Cardiac septum (tissue), 1 donor: ENCODE measurements at regions not wholly inside any gene's neighbourhood (a gene's known extent, or its start where the extent isn't known, plus 50 kb on each side); places are given as distances from the start of the nearest gene placed in this dataset.
"Not testable (repeated sequence)": the region's sequence is repeated elsewhere in the genome, so short reads cannot be mapped to it uniquely, and the experiment has no call there.

Source experiments
- DNase-seq: peaks from one replicate; pipeline ENCODE4 v3.0.0-alpha.2; 2020; ENCODE audit warnings: low spot score
- intact Hi-C: fragments of 100-400 bp; cut with DNase I; formaldehyde crosslinking; loops from one replicate; pipeline ENCODE4 v1.14.0; 2022
- donor health status: DM: no; HTN: no; CAD: no.

DNA sequence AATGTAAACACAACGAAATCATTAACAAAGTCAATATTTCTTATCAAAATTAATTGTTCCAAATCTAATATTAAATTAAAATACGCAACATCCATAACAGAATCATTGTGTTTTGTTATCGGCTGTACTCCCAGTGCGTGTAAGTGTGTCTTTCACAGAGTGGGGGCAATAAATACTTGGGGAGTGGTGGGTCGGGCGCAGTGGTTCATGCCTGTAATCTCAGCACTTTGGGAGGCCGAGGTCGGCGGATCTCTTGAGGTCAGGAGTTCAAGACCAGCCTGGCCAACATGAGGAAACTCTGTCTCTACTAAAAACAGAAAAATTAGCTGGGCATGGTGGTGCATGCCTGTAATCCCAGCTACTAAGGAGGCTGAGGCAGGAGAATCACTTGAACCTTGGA, 893.6 kb upstream of the SLITRK1 start:
- intact Hi-C loops, DNase-seq: not testable (repeated sequence)

DNA sequence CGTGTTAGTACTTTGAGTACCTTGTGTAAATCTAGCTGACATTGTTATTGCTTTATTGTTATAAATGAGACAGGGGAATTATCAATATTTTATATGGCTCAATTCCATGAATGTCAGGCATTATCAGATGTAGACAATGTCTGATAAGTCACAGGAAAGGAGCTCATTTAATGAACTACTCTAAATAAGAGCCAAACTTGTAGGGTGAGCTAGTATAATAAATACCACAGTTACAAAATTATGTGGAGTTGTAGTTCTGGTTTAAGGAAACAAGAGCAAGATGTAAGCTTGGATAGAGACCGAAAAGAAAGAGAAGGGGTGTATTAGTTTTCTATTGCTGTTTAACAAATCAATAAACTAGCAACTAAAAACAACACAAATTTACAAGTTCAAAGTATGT, 891.8 kb upstream of the SLITRK1 start:
- no peak for DNase-seq
- intact Hi-C loops, result no loop called here

DNA sequence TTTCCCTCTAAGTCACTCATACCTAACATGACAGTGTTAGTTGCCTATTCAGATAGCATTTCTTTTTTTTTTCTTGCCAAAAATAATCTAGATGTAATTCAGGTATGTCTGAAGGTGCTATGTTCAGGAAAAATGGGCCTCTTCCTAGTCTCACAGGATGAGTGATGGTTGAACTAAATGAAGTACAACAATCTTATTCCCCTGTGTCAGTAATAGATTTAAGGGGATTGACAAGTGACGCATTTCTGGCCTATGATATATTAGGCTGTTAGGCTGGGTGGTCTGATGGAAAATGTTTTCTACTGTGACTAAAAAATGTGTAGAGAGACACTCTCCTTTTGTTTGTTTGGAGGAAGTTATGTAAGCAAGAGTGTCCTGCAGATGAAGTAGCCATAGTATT, 878.7 kb upstream of the SLITRK1 start:
- intact Hi-C loops, result no loop called here

DNA sequence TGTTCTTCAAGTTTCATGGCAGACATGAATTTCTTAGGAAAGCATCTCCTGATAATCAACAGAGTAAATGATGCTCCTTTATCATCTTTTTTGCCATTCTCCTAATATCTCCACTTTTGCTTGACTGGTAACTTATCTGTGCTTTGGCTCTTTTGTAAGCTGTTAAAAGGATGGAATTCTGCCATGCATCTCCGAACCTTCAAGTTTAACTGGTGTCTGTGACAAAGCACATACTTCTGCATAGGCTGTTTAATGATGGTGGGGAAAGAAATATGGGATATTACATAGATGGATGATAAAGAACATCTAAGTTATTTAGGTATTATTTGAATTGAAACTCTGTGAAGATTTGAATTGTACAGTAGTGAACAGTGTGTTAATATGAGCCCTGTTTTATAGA, 866.9 kb upstream of the SLITRK1 start:
- intact Hi-C loops, result no loop called here

More for the DNA sequence above, 878.7 kb upstream of the SLITRK1 start:
- no peak for DNase-seq

DNA sequence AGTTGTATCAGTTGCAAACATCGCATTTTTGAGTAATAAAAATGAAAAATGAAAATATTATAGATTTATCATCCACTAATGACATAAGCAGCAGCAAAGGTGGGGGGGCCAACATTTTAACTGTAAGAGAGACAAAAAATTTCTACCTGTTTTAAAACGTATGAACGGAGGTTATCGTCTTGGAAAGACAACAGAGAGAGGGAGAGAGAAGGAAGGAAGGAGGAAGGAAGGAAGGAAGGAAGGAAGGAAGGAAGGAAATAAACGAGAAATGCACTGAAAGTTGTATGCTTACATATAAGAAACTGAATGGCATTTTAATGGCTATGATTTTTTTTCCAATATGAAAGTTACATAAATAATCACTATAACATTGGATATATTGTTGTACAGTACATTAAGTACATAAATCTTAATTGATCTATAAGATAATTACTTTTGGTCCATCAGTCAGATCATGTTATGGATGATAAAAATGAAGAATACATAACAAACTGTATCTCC, 862.8 kb upstream of the SLITRK1 start:
- intact Hi-C loops, result no loop called here
- no peak for DNase-seq

More for the DNA sequence above, 866.9 kb upstream of the SLITRK1 start:
- no peak for DNase-seq

DNA sequence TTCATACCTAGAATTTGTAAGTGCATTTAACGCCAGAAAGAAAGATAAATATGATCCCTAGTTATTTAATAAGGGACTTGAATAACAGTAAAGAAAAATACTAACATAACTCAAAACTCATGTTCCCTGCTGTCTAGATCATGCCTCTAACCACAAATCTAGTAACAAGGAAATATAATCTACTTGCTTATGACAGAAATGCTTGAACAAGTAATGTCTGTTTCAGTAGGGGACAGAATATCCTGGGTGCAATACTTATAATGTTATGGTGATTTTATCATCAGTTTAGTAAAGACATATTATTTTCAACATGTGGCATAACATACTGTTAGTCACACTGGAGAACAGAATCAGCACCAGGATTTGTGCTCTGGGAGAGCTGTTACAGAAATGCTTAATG, 861.9 kb upstream of the SLITRK1 start:
- no peak for DNase-seq
- intact Hi-C loops, result no loop called here

DNA sequence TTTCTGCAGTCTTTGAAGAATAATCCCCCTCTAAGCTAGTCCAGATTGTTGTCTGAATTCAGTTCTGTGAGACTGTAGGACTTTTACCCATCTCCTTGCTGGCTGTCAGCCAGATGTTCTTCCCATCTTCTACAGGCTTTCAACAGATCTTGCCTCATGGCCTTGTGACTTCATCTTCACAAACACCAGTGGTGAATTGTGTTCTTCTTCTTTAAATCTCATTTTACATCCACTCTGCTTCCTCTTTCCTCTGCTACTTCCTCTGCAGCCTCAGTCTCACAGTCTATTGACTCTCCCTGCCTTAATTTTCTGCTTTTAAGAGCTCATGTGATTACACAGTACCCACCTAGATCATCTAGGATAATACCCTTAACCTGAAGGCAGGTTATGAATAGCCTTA, 859.0 kb upstream of the SLITRK1 start:
- intact Hi-C loops, result no loop called here
- DNase-seq, result no peak

DNA sequence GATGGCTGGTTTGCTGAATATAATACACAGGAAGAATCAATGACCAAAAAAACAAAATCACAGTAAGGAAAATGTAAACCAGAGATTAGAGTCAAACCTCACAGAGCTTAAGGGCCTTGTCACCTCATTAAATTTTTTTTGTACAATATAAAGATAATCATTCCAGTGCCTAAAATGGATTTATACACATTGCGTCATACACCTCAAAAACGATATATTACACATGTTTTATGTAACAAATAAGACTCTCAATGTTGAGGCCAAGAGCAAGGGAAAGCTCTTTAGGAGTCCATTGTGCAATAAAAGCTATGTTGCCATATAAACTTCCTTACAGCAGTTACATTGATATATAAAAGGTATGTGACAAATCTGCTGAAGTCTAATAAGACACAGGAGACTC, 856.7 kb upstream of the SLITRK1 start:
- intact Hi-C loops, result no loop called here
- DNase-seq, result no peak

DNA sequence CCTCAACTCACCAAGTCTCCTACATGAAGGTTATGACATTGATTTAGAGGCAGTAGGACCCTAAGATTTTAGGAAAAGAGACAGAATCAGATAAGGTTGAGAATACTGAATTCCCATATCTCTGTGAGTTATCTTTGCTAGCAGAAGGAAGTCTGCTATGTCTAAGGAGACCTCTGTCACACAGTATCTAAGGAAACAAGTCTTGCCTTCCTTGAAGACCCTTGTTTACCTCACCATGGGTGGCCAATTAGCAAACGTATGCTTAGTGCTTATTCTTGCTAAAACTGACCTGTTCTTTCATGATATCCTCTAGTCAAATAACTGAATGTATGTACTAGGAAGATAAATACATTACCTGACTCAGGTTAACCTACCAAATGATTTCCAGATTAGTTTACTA, 855.4 kb upstream of the SLITRK1 start:
- intact Hi-C loops, result no loop called here
- DNase-seq, result no peak

DNA sequence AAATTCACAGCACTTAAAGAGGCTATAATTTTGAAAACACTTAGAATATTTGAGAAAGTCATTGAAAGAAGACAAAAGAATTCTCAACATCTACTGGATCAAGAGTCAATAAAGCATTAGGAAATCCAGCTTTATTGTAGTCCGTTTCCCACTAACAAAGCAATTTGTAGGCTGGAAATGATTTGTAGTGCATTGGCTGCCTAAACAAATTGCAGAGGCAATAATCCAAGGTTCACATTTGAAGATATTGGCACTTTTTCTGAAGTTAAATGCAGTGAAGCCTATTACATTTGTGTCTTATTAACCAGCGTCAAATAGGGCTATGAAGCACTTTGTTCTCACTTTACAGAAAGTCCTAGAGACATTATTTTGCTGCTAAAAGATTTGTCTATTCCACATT, 848.1 kb upstream of the SLITRK1 start:
- intact Hi-C loops, result no loop called here
- DNase-seq, result no peak

DNA sequence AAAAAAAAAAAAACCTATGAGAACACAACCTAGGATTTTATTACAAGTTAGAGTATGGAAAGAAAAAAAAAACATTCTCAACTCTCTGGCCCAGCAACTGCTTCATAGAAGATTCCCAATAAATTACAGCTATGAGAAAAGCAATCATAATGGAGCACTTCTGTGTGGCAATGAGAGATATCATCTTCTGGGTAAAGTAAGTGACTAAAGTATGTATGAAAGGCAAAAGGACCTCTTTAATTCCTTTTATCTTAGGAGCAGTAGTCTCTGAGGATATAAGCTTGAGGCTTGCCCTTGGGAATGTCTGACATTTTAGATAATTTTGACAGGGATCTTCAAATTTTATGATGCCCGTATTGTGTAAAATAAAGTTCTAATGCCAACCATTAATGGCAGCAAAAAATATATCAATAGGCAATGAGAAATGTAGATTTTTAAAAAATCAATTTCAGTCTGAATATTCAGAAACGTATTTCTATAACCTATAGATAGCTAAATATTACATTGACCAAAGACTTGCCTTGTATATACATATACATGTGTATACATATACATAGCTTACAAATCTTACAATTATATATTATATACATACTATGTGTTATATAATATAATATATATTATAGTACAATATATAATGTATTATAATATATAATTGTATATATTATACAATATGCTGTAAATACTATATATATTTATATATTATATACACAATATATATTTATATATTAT, 823.9 kb upstream of the SLITRK1 start:
- no peak for DNase-seq
- intact Hi-C loops, result no loop called here

DNA sequence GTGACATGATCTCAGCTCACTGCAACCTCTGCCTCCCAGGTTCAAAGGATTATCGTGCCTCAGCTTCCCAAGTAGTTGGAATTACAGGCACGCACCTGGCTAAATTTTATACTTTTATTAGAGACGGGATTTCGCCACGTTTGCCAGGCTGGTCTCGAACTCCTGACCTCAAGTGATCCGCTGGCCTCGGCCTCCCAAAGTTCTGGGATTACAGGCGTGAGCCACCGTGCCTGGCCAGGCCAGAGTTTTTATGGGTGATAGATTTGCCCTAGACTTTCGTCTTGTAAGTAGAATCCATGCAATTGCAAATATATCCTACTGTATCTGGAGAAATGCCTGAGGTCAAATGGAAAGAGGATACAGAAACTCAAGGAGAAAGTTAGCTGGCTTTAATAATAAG, 819.9 kb upstream of the SLITRK1 start:
- DNase-seq, result no peak
- intact Hi-C loops, result no loop called here

DNA sequence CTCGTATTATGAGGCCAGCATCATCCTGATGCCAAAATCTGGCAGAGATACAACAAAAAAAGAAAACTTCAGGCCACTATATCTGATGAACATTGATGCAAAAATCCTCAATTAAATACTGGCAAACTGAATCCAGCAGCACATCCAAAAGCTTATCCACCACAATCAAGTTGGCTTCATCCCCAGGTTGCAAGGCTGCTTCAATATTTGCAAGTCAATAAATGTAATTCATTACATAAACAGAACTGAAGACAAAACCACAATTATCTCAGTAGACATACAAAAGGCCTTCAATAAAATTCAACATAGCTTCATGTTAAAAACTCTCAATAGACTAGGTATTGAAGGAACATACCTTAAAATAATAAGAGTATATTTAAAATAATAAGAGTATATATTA, 815.3 kb upstream of the SLITRK1 start:
- intact Hi-C loops, result not testable (repeated sequence)

DNA sequence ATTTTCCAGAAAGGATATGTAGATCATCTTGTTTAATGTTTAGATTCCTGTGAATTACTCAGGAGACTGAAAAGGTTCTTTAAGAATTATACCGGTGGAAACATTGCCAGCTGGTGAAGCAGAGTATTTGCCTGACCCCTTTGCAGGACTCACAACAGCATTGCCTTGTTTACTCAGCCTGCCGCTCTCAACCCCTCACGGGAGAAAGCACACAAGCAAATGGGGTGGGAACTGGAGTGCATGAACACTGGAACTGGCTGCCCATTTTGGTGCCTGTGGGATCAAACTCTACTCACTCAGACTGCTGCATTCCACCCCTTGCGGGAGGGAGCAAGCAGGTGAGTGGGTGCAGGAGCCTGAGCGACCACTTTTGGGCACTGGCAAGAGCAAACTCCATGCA, 804.7 kb upstream of the SLITRK1 start:
- no peak for DNase-seq
- intact Hi-C loops, result no loop called here

More for the DNA sequence above, 815.3 kb upstream of the SLITRK1 start:
- DNase-seq, result not testable (repeated sequence)

DNA sequence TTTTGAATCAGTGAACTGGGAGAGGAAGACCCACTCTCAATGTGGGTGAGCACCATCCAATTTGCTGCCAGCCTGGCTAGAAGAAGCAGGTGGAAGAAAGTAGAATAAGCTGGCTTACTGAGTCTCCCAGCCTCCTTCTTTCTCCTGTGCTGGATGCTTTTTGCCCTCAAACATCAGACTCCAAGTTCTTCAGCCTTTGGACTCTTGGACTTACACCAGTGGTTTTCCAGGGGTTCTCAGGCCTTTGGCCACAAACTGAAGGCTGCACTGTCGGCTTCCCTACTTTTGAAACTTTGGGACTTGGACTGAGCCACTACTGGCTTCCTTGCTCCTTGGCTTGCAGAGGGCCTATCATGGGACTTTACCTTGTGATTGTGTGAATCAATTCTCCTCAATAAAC, 804.2 kb upstream of the SLITRK1 start:
- intact Hi-C loops, result no loop called here
- no peak for DNase-seq

DNA sequence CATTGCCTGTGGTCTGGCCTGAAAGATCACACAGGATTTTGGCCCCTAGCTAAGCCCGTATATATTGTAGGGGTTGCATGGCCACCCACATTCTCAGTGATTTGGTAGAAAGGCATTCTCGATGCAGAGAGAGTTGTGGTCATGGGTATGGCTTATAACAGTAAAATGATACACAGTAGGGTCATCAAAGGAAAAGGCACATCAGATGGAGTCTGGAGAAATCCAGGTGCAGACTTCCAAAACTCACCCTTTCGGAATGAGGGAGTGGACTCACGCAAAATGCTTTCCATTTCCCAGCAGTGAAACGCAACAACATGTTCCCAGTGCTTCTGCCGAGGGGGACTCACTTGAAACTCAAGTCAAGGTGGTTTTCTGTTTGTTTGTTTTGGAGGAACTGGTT, 802.5 kb upstream of the SLITRK1 start:
- no peak for DNase-seq
- intact Hi-C loops, result no loop called here

DNA sequence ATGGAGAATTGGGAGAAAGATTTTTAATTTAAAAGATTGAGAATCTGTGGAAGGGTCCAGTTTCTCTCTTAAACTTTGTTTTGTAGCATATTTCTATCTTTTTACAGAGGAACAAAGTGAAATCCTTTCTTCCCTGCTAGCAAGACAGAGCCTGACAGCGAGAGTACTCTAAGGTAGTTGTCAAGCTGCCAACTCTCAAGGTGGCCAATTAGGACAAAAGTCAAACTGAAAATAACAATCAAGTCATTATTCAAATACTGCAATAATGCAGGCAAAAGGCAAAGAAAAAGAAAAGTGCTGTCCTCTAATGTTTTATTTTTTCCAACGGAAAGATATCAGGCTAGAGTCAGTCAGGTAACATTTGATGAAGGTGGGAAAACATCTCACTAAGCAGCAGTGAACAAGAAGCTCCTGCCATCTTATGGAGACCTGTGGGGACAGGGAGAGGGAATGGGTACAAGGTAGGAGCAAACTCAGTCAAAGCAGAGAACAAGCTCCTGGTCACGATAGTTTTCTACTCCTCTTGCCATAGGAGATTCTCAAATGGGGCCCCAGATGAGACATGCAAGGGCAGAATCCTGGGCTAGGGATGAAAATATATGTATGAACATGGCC, 801.9 kb upstream of the SLITRK1 start:
- intact Hi-C loops, result no loop called here
- DNase-seq, result no peak

DNA sequence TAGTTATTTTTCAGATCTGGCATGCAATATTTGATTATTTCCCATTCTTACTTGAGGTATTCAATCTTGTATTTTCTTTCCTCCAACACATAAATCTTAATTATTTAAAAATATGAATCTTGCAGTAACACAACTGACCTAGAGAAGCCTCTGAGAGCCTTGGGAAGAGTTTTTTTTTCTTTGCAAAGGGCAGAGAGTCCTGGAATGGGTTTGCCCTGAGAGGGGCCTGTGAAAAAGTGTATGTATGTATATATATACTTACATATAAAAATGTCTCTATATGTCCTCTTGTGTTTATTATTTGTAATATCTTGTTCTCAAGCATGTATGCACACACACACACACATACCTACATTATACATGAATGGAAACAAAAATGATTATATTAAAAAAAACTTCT, 801.2 kb upstream of the SLITRK1 start:
- intact Hi-C loops, result no loop called here
- DNase-seq, result no peak

DNA sequence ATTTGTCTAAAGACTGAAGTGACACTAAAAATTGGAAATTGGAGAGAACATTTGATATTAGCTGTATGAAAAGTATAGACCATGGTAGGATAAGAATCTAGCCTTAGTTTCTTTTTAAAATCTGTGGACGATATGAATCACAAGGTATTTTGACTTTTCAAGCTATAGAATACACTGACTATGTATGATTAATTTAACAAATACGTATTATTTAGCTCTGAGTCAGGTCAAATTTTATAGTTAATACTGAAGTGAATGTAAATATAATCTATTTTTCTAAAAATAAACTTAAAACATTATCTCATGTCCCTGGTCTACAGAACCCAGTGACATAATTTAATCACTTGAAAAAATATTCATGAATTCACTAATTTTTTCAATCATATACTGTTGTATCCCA, 795.6 kb upstream of the SLITRK1 start:
- intact Hi-C loops, result no loop called here
- DNase-seq, result no peak

DNA sequence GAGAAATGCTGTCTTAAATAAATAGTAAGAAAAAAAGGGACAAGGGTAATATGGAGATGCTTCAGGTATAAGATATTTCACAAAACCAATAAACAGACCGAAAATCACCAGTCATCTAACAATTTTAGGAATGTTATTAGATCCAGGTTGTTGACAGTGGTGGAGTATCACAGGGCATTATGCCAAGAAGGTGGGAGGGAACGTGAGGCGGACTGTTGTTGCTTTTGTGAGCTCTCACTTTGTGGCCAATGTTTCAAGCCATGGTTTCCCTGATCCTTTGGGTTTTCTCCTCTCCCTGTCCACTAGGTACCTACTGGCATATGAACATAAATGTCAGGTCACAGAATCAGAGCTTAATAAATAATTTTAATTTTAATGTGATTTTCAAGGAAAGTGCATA, 790.3 kb upstream of the SLITRK1 start:
- DNase-seq, result no peak
- intact Hi-C loops, result no loop called here

DNA sequence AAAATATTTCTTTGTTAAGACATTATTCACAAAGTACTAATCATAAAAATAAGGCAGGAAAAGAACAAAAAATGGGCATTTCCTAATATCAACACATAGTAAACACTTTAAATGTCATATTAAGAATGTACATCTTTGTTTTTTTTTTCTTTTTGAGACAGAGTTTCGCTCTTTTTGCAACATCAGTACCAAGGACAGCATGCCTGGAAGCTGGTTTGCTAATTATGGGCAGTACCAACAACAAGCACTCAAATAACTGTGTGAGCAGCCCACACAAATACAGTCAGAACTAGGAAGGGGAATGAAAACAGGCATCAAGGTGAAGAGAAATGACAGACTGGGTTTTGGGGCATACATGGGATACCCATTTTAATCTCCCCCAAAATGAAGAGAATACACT, 788.0 kb upstream of the SLITRK1 start:
- DNase-seq, result no peak
- intact Hi-C loops, result no loop called here
